Left lung (tissue), 4 donors: ENCODE measurements at regions not wholly inside any gene's neighbourhood (a gene's known extent, or its start where the extent isn't known, plus 50 kb on each side); places are given as distances from the start of the nearest gene placed in this dataset.
"Not testable (repeated sequence)": the region's sequence is repeated elsewhere in the genome, so short reads cannot be mapped to it uniquely, and the experiment has no call there.

Source experiments
- ATAC-seq: fragments of 200-7000 bp; cut with Tn5 transposase; one replicate; pipeline ENCODE4 v1.9.1; 2020; ENCODE audit warnings: moderate library complexity
- DNase-seq, 4 donors: peaks; one replicate each; pipeline ENCODE4 v3.0.0-alpha.2; 2013 to 2020
- H3K27ac ChIP-seq, 2 donors: fragments of 200-600 bp; sonication (generic) in 1 of 2; one replicate each; pipeline versions ENCODE4 v1.5.0 to v1.8.0; 2020 to 2021
- H3K27me3 ChIP-seq, 2 donors: fragments of 200-600 bp; sonication (generic) in 1 of 2; one replicate each; pipeline versions ENCODE4 v1.5.0 to v1.8.0; 2020 to 2021
- H3K36me3 ChIP-seq, 2 donors: fragments of 200-600 bp; sonication (generic) in 1 of 2; one replicate each; pipeline versions ENCODE4 v1.5.0 to v1.8.0; 2020 to 2021
- H3K4me1 ChIP-seq, 2 donors: fragments of 200-600 bp; one replicate each; pipeline ENCODE4 v1.8.0; 2021
- H3K4me3 ChIP-seq, 2 donors: fragments of 200-600 bp; sonication (generic) in 1 of 2; one replicate each; pipeline versions ENCODE4 v1.5.0 to v1.8.0; 2020 to 2021; ENCODE audit warnings: mild to moderate bottlenecking in 1 of 2
- H3K9me3 ChIP-seq, 2 donors: fragments of 200-600 bp; sonication (generic) in 1 of 2; one replicate each; pipeline versions ENCODE4 v1.5.0 to v1.8.0; 2020 to 2021
- CTCF ChIP-seq, 2 donors: fragments of 200-600 bp; sonication (generic) in 1 of 2; IDR thresholded peaks; one replicate each; pipeline versions ENCODE4 v1.5.0 to v1.8.0; 2021; ENCODE audit warnings: antibody characterized with exemption in 2 of 2
- intact Hi-C, 2 donors: fragments of 100-400 bp; cut with DNase I; formaldehyde crosslinking; loops; one replicate each; pipeline versions ENCODE4 v1.11.2 to v1.14.2; 2022
- donor health status: DM: no; HTN: yes; CAD: no.
- donor health status: DM: no; HTN: no; CAD: no.

GRCh38 chr1:244155661-244156060 lies 104.6 kb downstream of the ZBTB18 start:
- H3K4me3 ChIP-seq = no peak overlapping the region
- DNase-seq (no peak), ATAC-seq (no peak)
- no peaks in the 10 kb centered on the region for H3K36me3 ChIP-seq
- no peaks in the 10 kb centered on the region for H3K9me3 ChIP-seq
- no peak overlapping the region for H3K27ac ChIP-seq
- TF ChIP-seq CTCF (IDR thresholded peaks at IDR 0.05) = no peak
- H3K27me3 ChIP-seq = no peaks in the 10 kb centered on the region
- intact Hi-C loops = no loop called here
- peaks cover 0 to 3% of the 10 kb centered on the region in 2 donors for H3K4me1 ChIP-seq

GRCh38 chr1:244156617-244157016 lies 105.5 kb downstream of the ZBTB18 start:
- DNase-seq, H3K9me3 ChIP-seq, ATAC-seq, H3K4me3 ChIP-seq, H3K27me3 ChIP-seq, intact Hi-C loops, H3K27ac ChIP-seq, H3K4me1 ChIP-seq, H3K36me3 ChIP-seq: not testable (repeated sequence)

GRCh38 chr1:244157731-244158438 lies 106.8 kb downstream of the ZBTB18 start:
- Histone ChIP-seq H3K4me1 (peaks cover 0 to 3% of the 10 kb centered on the region in 2 donors), H3K36me3 (no peaks in the 10 kb centered on the region), H3K9me3 (no peaks in the 10 kb centered on the region), H3K27me3 (no peaks in the 10 kb centered on the region), H3K27ac (no peak overlapping the region), H3K4me3 (no peak overlapping the region)
- no peak for DNase-seq
- intact Hi-C loops = no loop called here
- ATAC-seq = no peak
- no peak for TF ChIP-seq CTCF (IDR thresholded peaks at IDR 0.05)

GRCh38 chr1:244159646-244160045 lies 108.6 kb downstream of the ZBTB18 start:
- peaks cover 0 to 3% of the 10 kb centered on the region in 2 donors for H3K4me1 ChIP-seq
- no peak for DNase-seq
- H3K27me3 ChIP-seq = no peaks in the 10 kb centered on the region
- H3K27ac ChIP-seq = no peak overlapping the region
- no peaks in the 10 kb centered on the region for H3K9me3 ChIP-seq
- TF ChIP-seq CTCF (IDR thresholded peaks at IDR 0.05) = no peak
- no peak for ATAC-seq
- H3K4me3 ChIP-seq = no peak overlapping the region
- H3K36me3 ChIP-seq = no peaks in the 10 kb centered on the region
- intact Hi-C loops = no loop called here

GRCh38 chr1:244160455-244161235 lies 109.6 kb downstream of the ZBTB18 start:
- no peak overlapping the region for H3K27ac ChIP-seq
- H3K9me3 ChIP-seq = no peaks in the 10 kb centered on the region
- no peak for TF ChIP-seq CTCF (IDR thresholded peaks at IDR 0.05)
- intact Hi-C loops = no loop called here
- H3K4me3 ChIP-seq = no peak overlapping the region
- ATAC-seq = no peak
- no peak for DNase-seq
- H3K4me1 ChIP-seq = peaks cover 0 to 3% of the 10 kb centered on the region in 2 donors
- no peaks in the 10 kb centered on the region for H3K36me3 ChIP-seq
- no peaks in the 10 kb centered on the region for H3K27me3 ChIP-seq
